ENCODE measurements at regions not wholly inside any gene's neighbourhood (a gene's known extent, or its start where the extent isn't known, plus 50 kb on each side); places are given as distances from the start of the nearest gene placed in this dataset.

DNA sequence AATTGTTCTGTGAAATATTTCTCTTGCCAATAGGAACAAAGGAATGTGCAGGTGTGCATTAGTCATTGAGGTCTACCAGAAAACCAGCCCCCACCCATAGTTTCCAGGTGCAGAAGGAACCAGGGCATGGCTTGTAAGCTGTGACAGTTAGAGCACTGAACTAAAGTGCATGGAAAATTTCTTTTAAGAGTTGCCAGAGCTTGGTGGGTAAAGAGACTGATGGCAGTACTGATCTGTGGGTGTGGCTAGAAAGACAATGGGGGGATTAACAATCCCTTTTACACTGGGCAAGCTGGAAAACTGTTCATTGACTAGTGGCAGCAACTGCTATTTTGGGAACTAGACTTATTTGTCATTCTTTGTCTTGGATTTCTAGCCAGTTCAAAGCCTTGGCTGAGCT lies 326.9 kb downstream of the PCDH19 start (continued):
- TF ChIP-seq, protein P1, sequence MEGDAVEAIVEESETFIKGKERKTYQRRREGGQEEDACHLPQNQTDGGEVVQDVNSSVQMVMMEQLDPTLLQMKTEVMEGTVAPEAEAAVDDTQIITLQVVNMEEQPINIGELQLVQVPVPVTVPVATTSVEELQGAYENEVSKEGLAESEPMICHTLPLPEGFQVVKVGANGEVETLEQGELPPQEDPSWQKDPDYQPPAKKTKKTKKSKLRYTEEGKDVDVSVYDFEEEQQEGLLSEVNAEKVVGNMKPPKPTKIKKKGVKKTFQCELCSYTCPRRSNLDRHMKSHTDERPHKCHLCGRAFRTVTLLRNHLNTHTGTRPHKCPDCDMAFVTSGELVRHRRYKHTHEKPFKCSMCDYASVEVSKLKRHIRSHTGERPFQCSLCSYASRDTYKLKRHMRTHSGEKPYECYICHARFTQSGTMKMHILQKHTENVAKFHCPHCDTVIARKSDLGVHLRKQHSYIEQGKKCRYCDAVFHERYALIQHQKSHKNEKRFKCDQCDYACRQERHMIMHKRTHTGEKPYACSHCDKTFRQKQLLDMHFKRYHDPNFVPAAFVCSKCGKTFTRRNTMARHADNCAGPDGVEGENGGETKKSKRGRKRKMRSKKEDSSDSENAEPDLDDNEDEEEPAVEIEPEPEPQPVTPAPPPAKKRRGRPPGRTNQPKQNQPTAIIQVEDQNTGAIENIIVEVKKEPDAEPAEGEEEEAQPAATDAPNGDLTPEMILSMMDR (tag by site-specific recombination; IDR thresholded peaks at IDR 0.05): no peak
- no peak for TF ChIP-seq ZNF777 (tag by site-specific recombination; IDR thresholded peaks at IDR 0.05; ENCODE audit: borderline replicate concordance)

DNA sequence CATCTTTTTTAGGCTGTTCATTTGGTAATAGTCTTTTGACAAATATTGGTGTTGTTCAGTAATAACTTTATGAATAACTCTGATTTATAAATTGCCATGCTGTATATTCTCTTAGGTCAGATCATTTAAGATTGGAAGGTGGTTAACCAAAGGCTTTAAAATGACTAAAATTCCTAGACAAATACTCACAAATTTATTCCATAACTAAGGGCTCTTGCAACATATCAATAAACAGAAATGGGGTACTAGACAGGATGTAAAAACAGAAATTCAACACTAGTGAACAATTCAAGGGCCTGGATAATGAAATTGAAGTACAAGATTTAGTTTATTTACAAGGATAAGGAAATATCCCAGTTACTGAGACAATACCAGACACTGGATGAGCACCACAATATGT lies 328.6 kb downstream of the PCDH19 start:
- POLR2A ChIA-PET: no interaction called here

DNA sequence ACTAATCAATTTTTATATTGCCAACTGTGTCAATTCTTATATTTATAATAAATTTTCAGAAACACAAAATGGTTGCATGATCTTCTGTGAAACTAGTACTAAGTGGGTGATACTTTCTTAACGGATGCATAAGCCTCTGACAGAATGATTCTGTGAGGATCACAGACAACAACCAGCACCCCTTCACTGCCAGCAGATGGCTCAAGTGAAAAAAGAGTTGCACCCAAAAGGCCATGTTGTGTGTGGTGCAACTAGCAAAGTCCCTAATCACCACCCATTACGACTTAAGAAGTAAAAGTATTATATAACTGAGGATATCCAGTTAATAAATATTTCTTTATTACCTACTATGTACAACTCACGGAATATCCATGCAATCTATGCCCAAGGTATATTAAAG lies 334.0 kb downstream of the PCDH19 start:
- Histone ChIP-seq H3K27ac (ENCODE audit: extremely low read depth, low read depth, low read length) (no peak overlapping the region), H3K9me3 (ENCODE audit: control insufficient read depth, insufficient read depth, low read depth, low read length) (no peaks in the 10 kb centered on the region), H3K4me1 (ENCODE audit: control insufficient read depth, insufficient read depth, low read length) (no peaks in the 10 kb centered on the region), H3K4me3 (ENCODE audit: low read depth, low read length) (no peak overlapping the region), H3K36me3 (ENCODE audit: control insufficient read depth in 2 of 2, insufficient read depth in 1 of 2, low read length in 2 of 2) (no peaks in the 10 kb centered on the region)
- CTCF ChIA-PET: no interaction called here
- POLR2A ChIA-PET: no interaction called here
- TF ChIP-seq KLF16 (tag by site-specific recombination; IDR thresholded peaks at IDR 0.05) (no peak), GLIS1 (tag by site-specific recombination; IDR thresholded peaks at IDR 0.05) (no peak), ZNF121 (tag by site-specific recombination; IDR thresholded peaks at IDR 0.05) (no peak), ZNF416 (tag by site-specific recombination; IDR thresholded peaks at IDR 0.05) (no peak), HOXA7 (CRISPR knock-in tag; IDR thresholded peaks at IDR 0.05; ENCODE audit: borderline replicate concordance) (no peak), ZNF658 (tag by site-specific recombination; IDR thresholded peaks at IDR 0.05) (no peak), ZNF221 (tag by site-specific recombination; IDR thresholded peaks at IDR 0.05; ENCODE audit: borderline replicate concordance) (no peak), ZNF654 (tag by site-specific recombination; IDR thresholded peaks at IDR 0.05; ENCODE audit: low read depth) (no peak)
- TF ChIP-seq, protein P2, sequence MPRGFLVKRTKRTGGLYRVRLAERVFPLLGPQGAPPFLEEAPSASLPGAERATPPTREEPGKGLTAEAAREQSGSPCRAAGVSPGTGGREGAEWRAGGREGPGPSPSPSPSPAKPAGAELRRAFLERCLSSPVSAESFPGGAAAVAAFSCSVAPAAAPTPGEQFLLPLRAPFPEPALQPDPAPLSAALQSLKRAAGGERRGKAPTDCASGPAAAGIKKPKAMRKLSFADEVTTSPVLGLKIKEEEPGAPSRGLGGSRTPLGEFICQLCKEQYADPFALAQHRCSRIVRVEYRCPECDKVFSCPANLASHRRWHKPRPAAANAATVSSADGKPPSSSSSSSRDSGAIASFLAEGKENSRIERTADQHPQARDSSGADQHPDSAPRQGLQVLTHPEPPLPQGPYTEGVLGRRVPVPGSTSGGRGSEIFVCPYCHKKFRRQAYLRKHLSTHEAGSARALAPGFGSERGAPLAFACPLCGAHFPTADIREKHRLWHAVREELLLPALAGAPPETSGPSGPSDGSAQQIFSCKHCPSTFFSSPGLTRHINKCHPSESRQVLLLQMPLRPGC (tag by site-specific recombination; IDR thresholded peaks at IDR 0.05): no peak
- TF ChIP-seq, protein P3, sequence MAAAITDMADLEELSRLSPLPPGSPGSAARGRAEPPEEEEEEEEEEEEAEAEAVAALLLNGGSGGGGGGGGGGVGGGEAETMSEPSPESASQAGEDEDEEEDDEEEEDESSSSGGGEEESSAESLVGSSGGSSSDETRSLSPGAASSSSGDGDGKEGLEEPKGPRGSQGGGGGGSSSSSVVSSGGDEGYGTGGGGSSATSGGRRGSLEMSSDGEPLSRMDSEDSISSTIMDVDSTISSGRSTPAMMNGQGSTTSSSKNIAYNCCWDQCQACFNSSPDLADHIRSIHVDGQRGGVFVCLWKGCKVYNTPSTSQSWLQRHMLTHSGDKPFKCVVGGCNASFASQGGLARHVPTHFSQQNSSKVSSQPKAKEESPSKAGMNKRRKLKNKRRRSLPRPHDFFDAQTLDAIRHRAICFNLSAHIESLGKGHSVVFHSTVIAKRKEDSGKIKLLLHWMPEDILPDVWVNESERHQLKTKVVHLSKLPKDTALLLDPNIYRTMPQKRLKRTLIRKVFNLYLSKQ (tag by site-specific recombination; IDR thresholded peaks at IDR 0.05; ENCODE audit: borderline replicate concordance): no peak
- TF ChIP-seq, protein P4, sequence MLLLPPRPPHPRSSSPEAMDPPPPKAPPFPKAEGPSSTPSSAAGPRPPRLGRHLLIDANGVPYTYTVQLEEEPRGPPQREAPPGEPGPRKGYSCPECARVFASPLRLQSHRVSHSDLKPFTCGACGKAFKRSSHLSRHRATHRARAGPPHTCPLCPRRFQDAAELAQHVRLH (tag by site-specific recombination; IDR thresholded peaks at IDR 0.05): no peak

More for the DNA sequence above, 328.6 kb downstream of the PCDH19 start:
- no peaks in the 10 kb centered on the region for H3K4me1 ChIP-seq (ENCODE audit: control insufficient read depth, insufficient read depth, low read length)
- TF ChIP-seq, protein P5, sequence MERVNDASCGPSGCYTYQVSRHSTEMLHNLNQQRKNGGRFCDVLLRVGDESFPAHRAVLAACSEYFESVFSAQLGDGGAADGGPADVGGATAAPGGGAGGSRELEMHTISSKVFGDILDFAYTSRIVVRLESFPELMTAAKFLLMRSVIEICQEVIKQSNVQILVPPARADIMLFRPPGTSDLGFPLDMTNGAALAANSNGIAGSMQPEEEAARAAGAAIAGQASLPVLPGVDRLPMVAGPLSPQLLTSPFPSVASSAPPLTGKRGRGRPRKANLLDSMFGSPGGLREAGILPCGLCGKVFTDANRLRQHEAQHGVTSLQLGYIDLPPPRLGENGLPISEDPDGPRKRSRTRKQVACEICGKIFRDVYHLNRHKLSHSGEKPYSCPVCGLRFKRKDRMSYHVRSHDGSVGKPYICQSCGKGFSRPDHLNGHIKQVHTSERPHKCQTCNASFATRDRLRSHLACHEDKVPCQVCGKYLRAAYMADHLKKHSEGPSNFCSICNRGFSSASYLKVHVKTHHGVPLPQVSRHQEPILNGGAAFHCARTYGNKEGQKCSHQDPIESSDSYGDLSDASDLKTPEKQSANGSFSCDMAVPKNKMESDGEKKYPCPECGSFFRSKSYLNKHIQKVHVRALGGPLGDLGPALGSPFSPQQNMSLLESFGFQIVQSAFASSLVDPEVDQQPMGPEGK (tag by site-specific recombination; IDR thresholded peaks at IDR 0.05): no peak
- TF ChIP-seq ZNF843 (tag by site-specific recombination; IDR thresholded peaks at IDR 0.05): no peak
- no peak for TF ChIP-seq ZFHX2 (tag by site-specific recombination; conservative IDR thresholded peaks at IDR 0.05)
- TF ChIP-seq, protein P6, sequence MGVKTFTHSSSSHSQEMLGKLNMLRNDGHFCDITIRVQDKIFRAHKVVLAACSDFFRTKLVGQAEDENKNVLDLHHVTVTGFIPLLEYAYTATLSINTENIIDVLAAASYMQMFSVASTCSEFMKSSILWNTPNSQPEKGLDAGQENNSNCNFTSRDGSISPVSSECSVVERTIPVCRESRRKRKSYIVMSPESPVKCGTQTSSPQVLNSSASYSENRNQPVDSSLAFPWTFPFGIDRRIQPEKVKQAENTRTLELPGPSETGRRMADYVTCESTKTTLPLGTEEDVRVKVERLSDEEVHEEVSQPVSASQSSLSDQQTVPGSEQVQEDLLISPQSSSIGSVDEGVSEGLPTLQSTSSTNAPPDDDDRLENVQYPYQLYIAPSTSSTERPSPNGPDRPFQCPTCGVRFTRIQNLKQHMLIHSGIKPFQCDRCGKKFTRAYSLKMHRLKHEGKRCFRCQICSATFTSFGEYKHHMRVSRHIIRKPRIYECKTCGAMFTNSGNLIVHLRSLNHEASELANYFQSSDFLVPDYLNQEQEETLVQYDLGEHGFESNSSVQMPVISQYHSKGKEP (tag by site-specific recombination; IDR thresholded peaks at IDR 0.05): no peak
- TF ChIP-seq, protein P7, sequence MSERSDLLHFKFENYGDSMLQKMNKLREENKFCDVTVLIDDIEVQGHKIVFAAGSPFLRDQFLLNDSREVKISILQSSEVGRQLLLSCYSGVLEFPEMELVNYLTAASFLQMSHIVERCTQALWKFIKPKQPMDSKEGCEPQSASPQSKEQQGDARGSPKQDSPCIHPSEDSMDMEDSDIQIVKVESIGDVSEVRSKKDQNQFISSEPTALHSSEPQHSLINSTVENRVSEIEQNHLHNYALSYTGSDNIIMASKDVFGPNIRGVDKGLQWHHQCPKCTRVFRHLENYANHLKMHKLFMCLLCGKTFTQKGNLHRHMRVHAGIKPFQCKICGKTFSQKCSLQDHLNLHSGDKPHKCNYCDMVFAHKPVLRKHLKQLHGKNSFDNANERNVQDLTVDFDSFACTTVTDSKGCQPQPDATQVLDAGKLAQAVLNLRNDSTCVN (tag by site-specific recombination; optimal IDR thresholded peaks at IDR 0.05): no peak
- TF ChIP-seq, protein P8, sequence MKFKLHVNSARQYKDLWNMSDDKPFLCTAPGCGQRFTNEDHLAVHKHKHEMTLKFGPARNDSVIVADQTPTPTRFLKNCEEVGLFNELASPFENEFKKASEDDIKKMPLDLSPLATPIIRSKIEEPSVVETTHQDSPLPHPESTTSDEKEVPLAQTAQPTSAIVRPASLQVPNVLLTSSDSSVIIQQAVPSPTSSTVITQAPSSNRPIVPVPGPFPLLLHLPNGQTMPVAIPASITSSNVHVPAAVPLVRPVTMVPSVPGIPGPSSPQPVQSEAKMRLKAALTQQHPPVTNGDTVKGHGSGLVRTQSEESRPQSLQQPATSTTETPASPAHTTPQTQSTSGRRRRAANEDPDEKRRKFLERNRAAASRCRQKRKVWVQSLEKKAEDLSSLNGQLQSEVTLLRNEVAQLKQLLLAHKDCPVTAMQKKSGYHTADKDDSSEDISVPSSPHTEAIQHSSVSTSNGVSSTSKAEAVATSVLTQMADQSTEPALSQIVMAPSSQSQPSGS (tag by site-specific recombination; IDR thresholded peaks at IDR 0.05; ENCODE audit: low read depth): no peak
- no peak for TF ChIP-seq ZFP41 (tag by site-specific recombination; IDR thresholded peaks at IDR 0.05; ENCODE audit: borderline replicate concordance)
- no peak for TF ChIP-seq ZNF394 (tag by site-specific recombination; IDR thresholded peaks at IDR 0.05; ENCODE audit: borderline replicate concordance)
- no peak for TF ChIP-seq ZNF624 (tag by site-specific recombination; IDR thresholded peaks at IDR 0.05)
- TF ChIP-seq ZFP69B (tag by site-specific recombination; IDR thresholded peaks at IDR 0.05): no peak
- TF ChIP-seq ZNF660 (tag by site-specific recombination; IDR thresholded peaks at IDR 0.05): no peak
- no peak for TF ChIP-seq ZNF174 (tag by site-specific recombination; IDR thresholded peaks at IDR 0.05)
- TF ChIP-seq ZIC2 (tag by site-specific recombination; IDR thresholded peaks at IDR 0.05): no peak
- CTCF ChIA-PET: no interaction called here
- no peaks in the 10 kb centered on the region for H3K36me3 ChIP-seq (ENCODE audit: control insufficient read depth in 2 of 2, insufficient read depth in 1 of 2, low read length in 2 of 2)
- H3K27ac ChIP-seq (ENCODE audit: extremely low read depth, low read depth, low read length): no peak overlapping the region
- no peaks in the 10 kb centered on the region for H3K9me3 ChIP-seq (ENCODE audit: control insufficient read depth, insufficient read depth, low read depth, low read length)
- H3K4me3 ChIP-seq (ENCODE audit: low read depth, low read length): no peak overlapping the region

All from HEK293 (cell line).